Esophagus squamous epithelium (tissue), 5 donors: ENCODE measurements at regions not wholly inside any gene's neighbourhood (a gene's known extent, or its start where the extent isn't known, plus 50 kb on each side); places are given as distances from the start of the nearest gene placed in this dataset.

ENCODE experiments used
- DNase-seq: peaks from one replicate; lab custom pipeline; 2025; lab: John Stamatoyannopoulos, UW
- H3K27ac ChIP-seq, 4 donors: fragments of 200-600 bp; sonication (generic); one replicate each; pipeline ENCODE4 v1.5.1; 2016 to 2019; ENCODE audit warnings: mild to moderate bottlenecking in 1 of 4
- H3K27me3 ChIP-seq, 4 donors: fragments of 200-600 bp; sonication (generic); 1 replicate in 3 of 4; 2 replicates in 1 of 4; pipeline versions ENCODE4 v1.5.1 to v1.6.0; 2017 to 2021; ENCODE audit warnings: antibody characterized with exemption in 1 of 4
- H3K36me3 ChIP-seq, 3 donors: fragments of 200-600 bp; sonication (generic); one replicate each; pipeline ENCODE4 v1.5.1; 2016 to 2019
- H3K4me1 ChIP-seq, 3 donors: fragments of 200-600 bp; sonication (generic); one replicate each; pipeline ENCODE4 v1.5.1; 2017 to 2019
- H3K4me3 ChIP-seq, 4 donors: fragments of 200-600 bp; sonication (generic); 1 replicate in 3 of 4; 2 replicates in 1 of 4; pipeline ENCODE4 v1.5.1; 2016 to 2019; ENCODE audit warnings: mild to moderate bottlenecking in 2 of 4, moderate library complexity in 1 of 4
- H3K9me3 ChIP-seq, 3 donors: fragments of 200-600 bp; sonication (generic); one replicate each; pipeline ENCODE4 v1.5.1; 2016 to 2019
- POLR2A ChIP-seq, 4 donors: fragments of 450-650 bp; IDR thresholded peaks; one replicate each; pipeline ENCODE4 v1.6.1; 2017; ENCODE audit warnings: antibody characterized with exemption in 4 of 4, mild to moderate bottlenecking in 4 of 4, moderate library complexity in 3 of 4
- WGBS, 2 donors: methylation state at CpG; one replicate each; pipeline ENCODE4 v1.1.5; 2018; 5-methylcytosine and 5-hydroxymethylcytosine counted together
- intact Hi-C: fragments of 100-400 bp; cut with DNase I; formaldehyde crosslinking; loops from one replicate; pipeline ENCODE4 v1.15.0; 2022
- TF ChIP-seq, protein P1 (sequence below), 6 experiments: fragments of 450-650 bp in 4 of 6; fragments of 200-600 bp in 2 of 6; sonication (generic) in 2 of 6; IDR thresholded peaks; one replicate each; pipeline ENCODE4 v1.5.1; 2016 to 2019; ENCODE audit warnings: antibody characterized with exemption in 6 of 6, mild to moderate bottlenecking in 4 of 6, moderate library complexity in 4 of 6
- donor health status: DM: yes; HTN: yes; CAD: no.

DNA sequence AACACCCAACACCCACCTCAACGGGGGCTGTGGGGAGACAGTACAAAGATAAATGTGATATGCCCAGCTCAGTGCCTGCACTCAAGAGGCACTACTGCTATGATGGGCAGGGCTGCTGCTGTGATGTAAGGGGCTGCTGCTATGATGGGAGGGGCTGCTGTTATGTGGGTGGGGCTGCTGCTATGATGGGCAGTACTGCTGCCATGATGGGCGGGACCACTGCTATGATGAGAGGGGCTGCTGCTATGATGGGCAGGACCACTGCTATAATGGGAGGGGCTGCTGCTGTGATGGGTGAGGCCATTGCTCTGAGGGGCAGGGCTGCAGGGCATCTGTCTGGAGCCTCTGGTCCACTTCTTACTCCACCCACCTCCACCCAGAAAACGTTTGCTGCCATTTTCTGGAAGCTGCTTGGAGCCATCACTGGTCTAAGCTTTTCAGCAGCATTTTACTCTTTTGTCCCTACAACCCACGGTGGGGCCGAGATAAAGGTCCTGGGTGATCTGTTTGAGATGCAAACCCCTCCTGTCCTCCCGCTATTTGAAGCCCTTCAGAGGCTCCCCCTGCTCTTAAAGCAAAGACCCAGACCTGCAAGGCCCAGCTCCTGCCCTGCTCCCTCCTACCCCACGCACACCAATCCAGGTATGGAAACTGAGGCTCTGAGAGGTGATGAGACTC lies 656.9 kb downstream of the PTPRU start:
- Histone ChIP-seq H3K27me3 (peaks cover 0 to 92% (median 0%) of the 10 kb centered on the region in 4 donors), H3K4me3 (no peak overlapping the region), H3K27ac (no peak overlapping the region), H3K36me3 (no peaks in the 10 kb centered on the region), H3K4me1 (no peaks in the 10 kb centered on the region), H3K9me3 (no peaks in the 10 kb centered on the region)
- TF ChIP-seq, protein P1, sequence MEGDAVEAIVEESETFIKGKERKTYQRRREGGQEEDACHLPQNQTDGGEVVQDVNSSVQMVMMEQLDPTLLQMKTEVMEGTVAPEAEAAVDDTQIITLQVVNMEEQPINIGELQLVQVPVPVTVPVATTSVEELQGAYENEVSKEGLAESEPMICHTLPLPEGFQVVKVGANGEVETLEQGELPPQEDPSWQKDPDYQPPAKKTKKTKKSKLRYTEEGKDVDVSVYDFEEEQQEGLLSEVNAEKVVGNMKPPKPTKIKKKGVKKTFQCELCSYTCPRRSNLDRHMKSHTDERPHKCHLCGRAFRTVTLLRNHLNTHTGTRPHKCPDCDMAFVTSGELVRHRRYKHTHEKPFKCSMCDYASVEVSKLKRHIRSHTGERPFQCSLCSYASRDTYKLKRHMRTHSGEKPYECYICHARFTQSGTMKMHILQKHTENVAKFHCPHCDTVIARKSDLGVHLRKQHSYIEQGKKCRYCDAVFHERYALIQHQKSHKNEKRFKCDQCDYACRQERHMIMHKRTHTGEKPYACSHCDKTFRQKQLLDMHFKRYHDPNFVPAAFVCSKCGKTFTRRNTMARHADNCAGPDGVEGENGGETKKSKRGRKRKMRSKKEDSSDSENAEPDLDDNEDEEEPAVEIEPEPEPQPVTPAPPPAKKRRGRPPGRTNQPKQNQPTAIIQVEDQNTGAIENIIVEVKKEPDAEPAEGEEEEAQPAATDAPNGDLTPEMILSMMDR (IDR thresholded peaks at IDR 0.05), result no peak
- TF ChIP-seq POLR2A (IDR thresholded peaks at IDR 0.05), result no peak
- DNase-seq, result no peak
- intact Hi-C loops, result no loop called here
- 38 to 58% methylated on average over 2 to 5 of the region's 7 CpGs for WGBS, 2 donors

DNA sequence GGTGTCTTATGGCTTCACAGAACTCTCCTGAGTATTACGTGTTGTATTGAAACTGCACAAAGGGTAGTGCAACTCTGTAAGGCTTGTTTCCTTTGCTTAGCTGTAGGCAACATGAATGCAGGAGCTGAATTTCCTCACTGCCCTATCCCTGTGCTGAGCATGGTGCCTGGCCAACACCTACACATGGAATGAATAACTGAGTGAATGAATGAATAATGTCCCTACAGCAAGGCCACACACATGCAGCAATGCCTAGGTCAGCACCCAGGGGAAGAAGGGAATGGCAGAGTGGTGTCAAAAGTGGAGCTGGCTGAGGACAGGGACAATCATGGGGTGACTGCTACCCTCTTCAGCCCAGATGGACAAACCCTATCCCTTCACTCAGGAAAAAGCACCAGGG lies 655.9 kb downstream of the PTPRU start:
- no peak for DNase-seq
- intact Hi-C loops, result no loop called here
- Histone ChIP-seq H3K4me1 (no peaks in the 10 kb centered on the region), H3K9me3 (no peaks in the 10 kb centered on the region), H3K36me3 (no peaks in the 10 kb centered on the region), H3K27ac (no peak overlapping the region), H3K27me3 (peaks cover 0 to 82% (median 0%) of the 10 kb centered on the region in 4 donors), H3K4me3 (no peak overlapping the region)
- no peak for TF ChIP-seq POLR2A (IDR thresholded peaks at IDR 0.05)
- TF ChIP-seq, protein P1 (IDR thresholded peaks at IDR 0.05), result no peak
- WGBS, 2 donors, result 67% methylated on average over 1 of the region's 1 CpG

DNA sequence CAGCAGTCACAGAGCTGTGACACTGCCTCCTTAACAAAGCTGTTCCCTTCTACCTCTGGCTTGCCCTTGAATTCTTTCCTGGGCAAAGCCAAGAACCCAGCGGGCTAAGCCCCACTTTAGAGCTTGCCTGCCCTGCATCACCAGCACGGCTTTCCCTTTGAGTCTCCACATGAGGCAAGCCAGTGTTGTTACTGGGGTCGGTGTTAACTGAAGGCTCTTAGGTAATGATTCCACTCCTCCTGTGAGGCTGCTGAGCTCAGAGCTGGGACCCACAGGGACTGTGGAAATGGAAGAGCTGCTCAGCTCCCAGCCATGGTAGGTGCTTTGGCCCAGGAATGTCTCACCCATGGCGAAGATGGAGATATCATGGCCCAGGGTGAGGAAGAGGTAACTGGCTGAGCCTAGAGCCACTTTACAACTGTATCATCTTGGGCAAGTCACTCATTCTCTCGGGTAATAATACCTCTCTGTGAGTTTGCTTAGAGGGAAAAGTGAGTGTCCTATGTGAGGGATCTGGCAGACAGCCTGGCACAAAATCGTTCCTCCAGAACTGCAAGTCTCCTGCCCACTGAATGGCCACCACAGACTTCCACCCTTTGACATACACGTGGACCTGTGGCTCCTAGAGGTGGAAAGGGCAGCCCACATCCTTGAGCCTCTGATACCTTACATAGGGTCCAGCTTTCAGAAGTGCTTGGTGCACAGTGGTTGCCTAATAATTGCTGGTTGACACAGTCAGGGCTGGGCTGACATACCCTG lies 654.1 kb downstream of the PTPRU start:
- H3K4me1 ChIP-seq, result no peaks in the 10 kb centered on the region
- H3K9me3 ChIP-seq, result no peaks in the 10 kb centered on the region
- WGBS, 2 donors, result 49 to 84% methylated on average over 5 to 7 of the region's 7 CpGs
- no peaks in the 10 kb centered on the region for H3K36me3 ChIP-seq
- peaks cover 0 to 64% (median 0%) of the 10 kb centered on the region in 4 donors for H3K27me3 ChIP-seq
- no peak overlapping the region for H3K27ac ChIP-seq
- DNase-seq, result no peak
- no peak overlapping the region for H3K4me3 ChIP-seq
- intact Hi-C loops, result no loop called here
- TF ChIP-seq, protein P1 (IDR thresholded peaks at IDR 0.05), result no peak
- TF ChIP-seq POLR2A (IDR thresholded peaks at IDR 0.05), result no peak

DNA sequence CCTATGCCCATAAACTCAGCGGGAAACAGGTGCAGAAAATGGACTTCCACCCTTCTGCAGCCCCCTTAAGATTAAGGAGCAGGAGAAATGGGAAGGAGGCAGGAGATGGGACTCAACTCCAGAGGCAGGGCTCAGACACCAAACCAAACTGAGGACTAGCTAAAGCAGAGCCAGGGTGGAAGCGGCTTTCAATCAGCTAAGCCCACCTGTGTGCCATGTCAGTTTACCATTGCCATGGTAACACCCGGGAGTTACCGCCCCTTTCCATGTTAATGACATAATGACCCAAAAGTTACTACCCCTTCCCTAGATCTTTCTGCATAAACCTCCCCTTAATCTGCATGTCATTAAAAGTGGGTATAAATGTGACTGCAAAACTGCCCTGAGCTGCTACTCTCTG lies 653.5 kb downstream of the PTPRU start:
- peaks cover 0 to 58% (median 0%) of the 10 kb centered on the region in 4 donors for H3K27me3 ChIP-seq
- H3K4me1 ChIP-seq, result no peaks in the 10 kb centered on the region
- intact Hi-C loops, result no loop called here
- H3K36me3 ChIP-seq, result no peaks in the 10 kb centered on the region
- TF ChIP-seq, protein P1 (IDR thresholded peaks at IDR 0.05), result no peak
- no peak for TF ChIP-seq POLR2A (IDR thresholded peaks at IDR 0.05)
- 62 to 72% methylated on average over 3 of the region's 4 CpGs for WGBS, 2 donors
- no peaks in the 10 kb centered on the region for H3K9me3 ChIP-seq
- H3K4me3 ChIP-seq, result no peak overlapping the region
- H3K27ac ChIP-seq, result no peak overlapping the region
- no peak for DNase-seq

DNA sequence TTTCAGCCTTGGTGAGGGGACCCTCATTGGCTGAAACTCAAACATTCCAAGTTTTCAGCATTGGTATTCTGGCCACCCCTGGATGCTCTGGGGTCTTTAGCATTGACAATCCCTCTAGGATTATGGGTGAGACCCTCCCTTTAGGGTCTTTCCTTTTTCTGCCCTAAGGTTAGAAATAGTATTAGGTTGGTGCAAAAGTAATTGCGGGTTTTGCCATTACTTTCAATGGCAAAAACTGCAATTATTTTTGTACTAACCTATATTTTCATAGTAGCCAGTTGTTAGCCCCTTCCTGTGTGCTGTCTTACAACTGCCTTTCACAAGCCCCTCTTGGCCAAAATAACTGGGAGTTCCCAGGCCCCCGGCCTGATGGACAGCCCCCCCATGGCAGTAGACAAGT lies 648.4 kb downstream of the PTPRU start:
- H3K27me3 ChIP-seq, result peaks cover 0 to 22% (median 0%) of the 10 kb centered on the region in 4 donors
- H3K9me3 ChIP-seq, result no peaks in the 10 kb centered on the region
- TF ChIP-seq, protein P1 (IDR thresholded peaks at IDR 0.05), result no peak
- TF ChIP-seq POLR2A (IDR thresholded peaks at IDR 0.05), result no peak
- intact Hi-C loops, result no loop called here
- no peak overlapping the region for H3K4me3 ChIP-seq
- H3K27ac ChIP-seq, result no peak overlapping the region
- no peak for DNase-seq
- WGBS, 2 donors, result 86 to 93% methylated on average over 1 to 2 of the region's 2 CpGs
- H3K36me3 ChIP-seq, result no peaks in the 10 kb centered on the region
- H3K4me1 ChIP-seq, result no peaks in the 10 kb centered on the region
